ENCODE measurements at regions not wholly inside any gene's neighbourhood (a gene's known extent, or its start where the extent isn't known, plus 50 kb on each side); places are given as distances from the start of the nearest gene placed in this dataset.

DNA sequence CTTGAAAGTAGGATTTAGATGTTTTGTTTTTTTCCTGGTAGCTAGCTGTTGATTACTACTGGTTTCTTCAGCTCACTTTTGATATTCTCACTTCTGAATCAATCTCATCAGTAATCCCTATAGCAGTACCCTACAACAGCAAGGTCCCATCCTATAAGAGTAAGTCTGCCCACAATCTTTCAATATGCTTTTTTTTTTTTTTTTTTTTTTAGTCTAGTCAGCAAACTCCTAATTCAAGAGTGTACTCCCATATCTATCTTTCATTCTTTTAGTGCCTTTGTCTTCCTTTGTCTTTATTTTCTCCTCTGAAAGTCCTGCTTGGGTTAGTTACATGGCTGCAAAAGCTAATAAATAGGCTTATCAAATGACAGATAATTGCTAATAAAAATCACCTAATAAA lies 362.4 kb upstream of the RIOK2 start:
- no peak for TF ChIP-seq POLR2A (IDR thresholded peaks at IDR 0.05; ENCODE audit: low read depth, low read length)
- no peak for TF ChIP-seq TAF1 (IDR thresholded peaks at IDR 0.05; ENCODE audit: borderline replicate concordance, low read depth, low read length)
- no peak for TF ChIP-seq POLR2AphosphoS5 (IDR thresholded peaks at IDR 0.05; ENCODE audit: low read depth, low read length)

Measured in GM12892 (cell line).